HEK293 (cell line): ENCODE measurements at regions not wholly inside any gene's neighbourhood (a gene's known extent, or its start where the extent isn't known, plus 50 kb on each side); places are given as distances from the start of the nearest gene placed in this dataset.
A peak's percentile ranks its signal among the peaks of the same experiment; 100 is the strongest.

Experiments used
- CTCF ChIA-PET: fragments of 350-600 bp; formaldehyde crosslinking; extraction: SDS; loops from one replicate; lab custom pipeline; 2021; ENCODE audit warnings: antibody characterized with exemption; lab: Yijun Ruan, JAX
- POLR2A ChIA-PET: fragments of 300-600 bp; formaldehyde crosslinking; extraction: SDS; loops from one replicate; lab custom pipeline; 2020; ENCODE audit warnings: antibody characterized with exemption, inconsistent platforms; lab: Yijun Ruan, JAX
- H3K27ac ChIP-seq: fragments of 200-500 bp; sonication (Bioruptor generic); 2 replicates; pipeline ENCODE4 v1.5.1; 2014; ENCODE audit warnings: low read depth, low read length, control low read depth, inconsistent platforms; ENCODE audit errors: extremely low read depth
- H3K36me3 ChIP-seq, 2 experiments: fragments of 200-500 bp in 1 of 2; sonication (Bioruptor generic) in 1 of 2; 1 replicate in 1 of 2; 2 replicates in 1 of 2; pipeline ENCODE4 v1.5.1; 2014 to 2017; ENCODE audit warnings: inconsistent platforms in 2 of 2, low read length in 2 of 2; ENCODE audit not compliant: control insufficient read depth in 2 of 2, insufficient read depth in 1 of 2
- H3K4me1 ChIP-seq: fragments of 200-500 bp; sonication (Bioruptor generic); 2 replicates; pipeline ENCODE4 v1.5.1; 2014; ENCODE audit warnings: mild to moderate bottlenecking, low read length, inconsistent platforms; ENCODE audit not compliant: control insufficient read depth, insufficient read depth
- H3K4me3 ChIP-seq: 2 replicates; pipeline ENCODE4 v1.5.1; 2011; ENCODE audit warnings: low read depth, mild to moderate bottlenecking, control low read depth, low read length, moderate library complexity
- H3K9me3 ChIP-seq: fragments of 200-500 bp; sonication (Bioruptor generic); 2 replicates; pipeline ENCODE4 v1.5.1; 2014; ENCODE audit warnings: low read depth, low read length, inconsistent platforms; ENCODE audit not compliant: control insufficient read depth, insufficient read depth
- AEBP2 ChIP-seq: fragments of 450-650 bp; formaldehyde crosslinking; IDR thresholded peaks from 2 replicates; pipeline ENCODE4 v1.5.1; 2016; ENCODE audit warnings: missing biosample characterization, missing genetic modification characterization, borderline replicate concordance
- BCL11B ChIP-seq: fragments of 450-650 bp; formaldehyde crosslinking; IDR thresholded peaks from 2 replicates; pipeline ENCODE4 v1.5.1; 2016; ENCODE audit warnings: low read depth, missing biosample characterization, missing genetic modification characterization
- GLI4 ChIP-seq: fragments of 450-650 bp; formaldehyde crosslinking; IDR thresholded peaks from 2 replicates; pipeline ENCODE4 v1.5.1; 2016; ENCODE audit warnings: missing biosample characterization, missing genetic modification characterization
- HOXC10 ChIP-seq: sonication (generic); formaldehyde crosslinking; IDR thresholded peaks from 2 replicates; pipeline ENCODE4 v1.8.1; 2023; ENCODE audit warnings: mild to moderate bottlenecking, missing genetic modification reagents
- PRDM2 ChIP-seq: fragments of 450-650 bp; formaldehyde crosslinking; IDR thresholded peaks from 2 replicates; pipeline ENCODE4 v1.5.1; 2016; ENCODE audit warnings: missing biosample characterization, missing genetic modification characterization, borderline replicate concordance
- SCRT1 ChIP-seq: fragments of 450-650 bp; formaldehyde crosslinking; IDR thresholded peaks from 2 replicates; pipeline ENCODE4 v1.5.1; 2016; ENCODE audit warnings: missing biosample characterization, missing genetic modification characterization, borderline replicate concordance
- SP2 ChIP-seq: fragments of 450-650 bp; formaldehyde crosslinking; IDR thresholded peaks from 2 replicates; pipeline ENCODE4 v1.5.1; 2016; ENCODE audit warnings: missing biosample characterization, missing genetic modification characterization
- YY2 ChIP-seq: fragments of 450-650 bp; formaldehyde crosslinking; IDR thresholded peaks from 2 replicates; pipeline ENCODE4 v1.5.1; 2016; ENCODE audit warnings: missing biosample characterization, missing genetic modification characterization
- ZBTB49 ChIP-seq: fragments of 450-650 bp; formaldehyde crosslinking; IDR thresholded peaks from 2 replicates; pipeline ENCODE4 v1.5.1; 2016; ENCODE audit warnings: missing biosample characterization, missing genetic modification characterization, low read depth
- ZFP37 ChIP-seq: fragments of 450-650 bp; formaldehyde crosslinking; IDR thresholded peaks from 2 replicates; pipeline ENCODE4 v1.5.1; 2016; ENCODE audit warnings: missing biosample characterization, missing genetic modification characterization
- ZIC2 ChIP-seq: fragments of 450-650 bp; formaldehyde crosslinking; IDR thresholded peaks from 2 replicates; pipeline ENCODE4 v1.5.1; 2016; ENCODE audit warnings: missing biosample characterization, missing genetic modification characterization
- ZNF114 ChIP-seq: fragments of 450-650 bp; formaldehyde crosslinking; IDR thresholded peaks from 2 replicates; pipeline ENCODE4 v1.5.0; 2017; ENCODE audit warnings: missing biosample characterization, missing genetic modification characterization
- ZNF138 ChIP-seq: fragments of 450-650 bp; formaldehyde crosslinking; IDR thresholded peaks from 2 replicates; pipeline ENCODE4 v1.5.1; 2016; ENCODE audit warnings: missing biosample characterization, missing genetic modification characterization, borderline replicate concordance
- ZNF157 ChIP-seq: fragments of 450-650 bp; formaldehyde crosslinking; IDR thresholded peaks from 2 replicates; pipeline ENCODE4 v1.5.1; 2016; ENCODE audit warnings: missing biosample characterization, missing genetic modification characterization
- ZNF16 ChIP-seq: fragments of 450-650 bp; formaldehyde crosslinking; IDR thresholded peaks from 2 replicates; pipeline ENCODE4 v1.5.1; 2016; ENCODE audit warnings: low read depth, missing biosample characterization, missing genetic modification characterization
- ZNF266 ChIP-seq: fragments of 450-650 bp; formaldehyde crosslinking; IDR thresholded peaks from 2 replicates; pipeline ENCODE4 v1.5.1; 2016; ENCODE audit warnings: missing biosample characterization, missing genetic modification characterization, low read depth
- ZNF311 ChIP-seq: fragments of 450-650 bp; formaldehyde crosslinking; IDR thresholded peaks from 2 replicates; pipeline ENCODE4 v1.5.1; 2017; ENCODE audit warnings: missing biosample characterization, missing genetic modification characterization, borderline replicate concordance
- ZNF433 ChIP-seq: fragments of 450-650 bp; formaldehyde crosslinking; IDR thresholded peaks from 2 replicates; pipeline ENCODE4 v1.5.1; 2016; ENCODE audit warnings: missing biosample characterization, missing genetic modification characterization, low read depth
- ZNF488 ChIP-seq: fragments of 450-650 bp; formaldehyde crosslinking; IDR thresholded peaks from 2 replicates; pipeline ENCODE4 v1.5.1; 2016; ENCODE audit warnings: missing biosample characterization, missing genetic modification characterization
- ZNF558 ChIP-seq: fragments of 450-650 bp; formaldehyde crosslinking; IDR thresholded peaks from 2 replicates; pipeline ENCODE4 v1.5.1; 2016; ENCODE audit warnings: missing biosample characterization, missing genetic modification characterization
- ZNF560 ChIP-seq: fragments of 450-650 bp; formaldehyde crosslinking; IDR thresholded peaks from 2 replicates; pipeline ENCODE4 v1.5.1; 2017; ENCODE audit warnings: missing biosample characterization, missing genetic modification characterization, borderline replicate concordance
- ZNF654 ChIP-seq: fragments of 450-650 bp; formaldehyde crosslinking; IDR thresholded peaks from 2 replicates; pipeline ENCODE4 v1.5.1; 2016; ENCODE audit warnings: low read depth, missing biosample characterization, missing genetic modification characterization
- ZNF692 ChIP-seq: fragments of 450-650 bp; formaldehyde crosslinking; IDR thresholded peaks from 2 replicates; pipeline ENCODE4 v1.5.1; 2016; ENCODE audit warnings: missing biosample characterization, missing genetic modification characterization

GRCh38 chr11:129618046-129618569, 197.5 kb upstream of the TMEM45B start (continued):
- no peak for TF ChIP-seq ZBTB49 (tag by site-specific recombination)
- no peak for TF ChIP-seq ZNF266 (tag by site-specific recombination)
- no peak for TF ChIP-seq ZNF311
- TF ChIP-seq ZNF114 (tag by site-specific recombination) = no peak
- TF ChIP-seq ZNF654 (tag by site-specific recombination) = no peak
- TF ChIP-seq BCL11B (tag by site-specific recombination) = no peak
- TF ChIP-seq SCRT1 (tag by site-specific recombination) = no peak
- TF ChIP-seq SP2 = no peak

- ChIA-PET CTCF (interaction anchor here (0.6 kb wide), 1 partner anchor 75 kb away, joined by 3 read pairs; no protein-coding TSS in a partner anchor), POLR2A (no interaction called here)
- no peaks in the 10 kb centered on the region for H3K36me3 ChIP-seq
- 0 out of 2 replicates have a peak, but pooled peaks cover 2% of the 10 kb centered on the region for H3K4me1 ChIP-seq
- no peak overlapping the region for H3K4me3 ChIP-seq
- H3K27ac ChIP-seq = no peak overlapping the region
- no peaks in the 10 kb centered on the region for H3K9me3 ChIP-seq
- TF ChIP-seq ZNF138 (tag by site-specific recombination) (no peak), ZNF157 (no peak), AEBP2 (tag by site-specific recombination) (no peak), ZFP37 (tag by site-specific recombination) (no peak), ZNF560 (tag by site-specific recombination) (no peak), ZNF558 (tag by site-specific recombination) (no peak), YY2 (tag by site-specific recombination) (no peak), ZNF433 (tag by site-specific recombination) (no peak), ZIC2 (no peak), PRDM2 (tag by site-specific recombination) (no peak), HOXC10 (CRISPR knock-in tag) (no peak), GLI4 (tag by site-specific recombination) (no peak), ZNF488 (tag by site-specific recombination) (no peak), ZNF16 (no peak), ZNF692 (tag by site-specific recombination) (0 out of 2 replicates have a peak, but pooled peaks have one; percentile 17)
These were observed 195.2 kb upstream of the TMEM45B start for GRCh38 chr11:129620237-129621104.
